ENCODE measurements at regions not wholly inside any gene's neighbourhood (a gene's known extent, or its start where the extent isn't known, plus 50 kb on each side); places are given as distances from the start of the nearest gene placed in this dataset.
"Not testable (repeated sequence)": the region's sequence is repeated elsewhere in the genome, so short reads cannot be mapped to it uniquely, and the experiment has no call there.

GRCh38 chr5:28648108-28648507, 1609.7 kb upstream of the CDH9 start:
- no peak overlapping the region for H3K4me3 ChIP-seq (IDR thresholded peaks at IDR 0.05; ENCODE audit: insufficient read depth, low read depth, low read length)
- H3K4me1 ChIP-seq (ENCODE audit: low read depth, poor library complexity, severe bottlenecking): no peaks in the 10 kb centered on the region
- no peaks in the 10 kb centered on the region for H3K79me2 ChIP-seq (ENCODE audit: insufficient read depth, low read depth)
- no peak overlapping the region for H3K9ac ChIP-seq
- H3K27ac ChIP-seq: no peak overlapping the region
- no peaks in the 10 kb centered on the region for H3K36me3 ChIP-seq (ENCODE audit: insufficient read depth)
- H3K27me3 ChIP-seq (ENCODE audit: insufficient read depth, low read depth): no peaks in the 10 kb centered on the region
- no peak overlapping the region for H2AFZ ChIP-seq (ENCODE audit: low read depth)
- no peaks in the 10 kb centered on the region for H4K20me1 ChIP-seq (ENCODE audit: insufficient read depth)
- TF ChIP-seq, protein P1, sequence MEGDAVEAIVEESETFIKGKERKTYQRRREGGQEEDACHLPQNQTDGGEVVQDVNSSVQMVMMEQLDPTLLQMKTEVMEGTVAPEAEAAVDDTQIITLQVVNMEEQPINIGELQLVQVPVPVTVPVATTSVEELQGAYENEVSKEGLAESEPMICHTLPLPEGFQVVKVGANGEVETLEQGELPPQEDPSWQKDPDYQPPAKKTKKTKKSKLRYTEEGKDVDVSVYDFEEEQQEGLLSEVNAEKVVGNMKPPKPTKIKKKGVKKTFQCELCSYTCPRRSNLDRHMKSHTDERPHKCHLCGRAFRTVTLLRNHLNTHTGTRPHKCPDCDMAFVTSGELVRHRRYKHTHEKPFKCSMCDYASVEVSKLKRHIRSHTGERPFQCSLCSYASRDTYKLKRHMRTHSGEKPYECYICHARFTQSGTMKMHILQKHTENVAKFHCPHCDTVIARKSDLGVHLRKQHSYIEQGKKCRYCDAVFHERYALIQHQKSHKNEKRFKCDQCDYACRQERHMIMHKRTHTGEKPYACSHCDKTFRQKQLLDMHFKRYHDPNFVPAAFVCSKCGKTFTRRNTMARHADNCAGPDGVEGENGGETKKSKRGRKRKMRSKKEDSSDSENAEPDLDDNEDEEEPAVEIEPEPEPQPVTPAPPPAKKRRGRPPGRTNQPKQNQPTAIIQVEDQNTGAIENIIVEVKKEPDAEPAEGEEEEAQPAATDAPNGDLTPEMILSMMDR (conservative IDR thresholded peaks at IDR 0.05; ENCODE audit: low read depth, low read length): no peak
- no peak overlapping the region for H3K4me2 ChIP-seq

DNA sequence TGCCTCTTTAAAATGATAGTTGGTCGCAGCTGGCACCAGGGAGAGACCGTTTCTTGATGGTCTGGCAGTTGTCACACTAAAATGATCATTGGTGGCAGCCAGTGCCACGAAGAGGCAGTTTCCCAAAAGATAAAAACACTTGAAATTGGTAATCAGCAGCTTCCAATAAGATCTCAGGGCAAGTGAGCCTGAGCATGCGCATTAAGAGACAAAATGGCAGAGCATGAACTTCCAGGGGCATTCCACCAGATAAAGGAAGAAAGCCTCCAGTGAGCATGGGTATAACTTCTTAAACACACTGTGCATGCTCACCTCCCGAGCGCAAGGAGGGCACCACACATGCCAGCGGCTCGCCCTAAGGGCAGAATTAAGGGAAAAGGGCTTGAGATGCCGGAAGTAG, 1594.2 kb upstream of the CDH9 start:
- no peaks in the 10 kb centered on the region for H3K36me3 ChIP-seq (ENCODE audit: insufficient read depth)
- H3K27me3 ChIP-seq (ENCODE audit: insufficient read depth, low read depth): no peaks in the 10 kb centered on the region
- H3K4me3 ChIP-seq (IDR thresholded peaks at IDR 0.05; ENCODE audit: insufficient read depth, low read depth, low read length): no peak overlapping the region
- H4K20me1 ChIP-seq (ENCODE audit: insufficient read depth): no peaks in the 10 kb centered on the region
- no peak overlapping the region for H3K9ac ChIP-seq
- H3K4me1 ChIP-seq (ENCODE audit: low read depth, poor library complexity, severe bottlenecking): no peaks in the 10 kb centered on the region
- TF ChIP-seq, protein P1 (conservative IDR thresholded peaks at IDR 0.05; ENCODE audit: low read depth, low read length): no peak
- H3K79me2 ChIP-seq (ENCODE audit: insufficient read depth, low read depth): no peaks in the 10 kb centered on the region
- H3K4me2 ChIP-seq: no peak overlapping the region
- no peak overlapping the region for H2AFZ ChIP-seq (ENCODE audit: low read depth)
- H3K27ac ChIP-seq: no peak overlapping the region

DNA sequence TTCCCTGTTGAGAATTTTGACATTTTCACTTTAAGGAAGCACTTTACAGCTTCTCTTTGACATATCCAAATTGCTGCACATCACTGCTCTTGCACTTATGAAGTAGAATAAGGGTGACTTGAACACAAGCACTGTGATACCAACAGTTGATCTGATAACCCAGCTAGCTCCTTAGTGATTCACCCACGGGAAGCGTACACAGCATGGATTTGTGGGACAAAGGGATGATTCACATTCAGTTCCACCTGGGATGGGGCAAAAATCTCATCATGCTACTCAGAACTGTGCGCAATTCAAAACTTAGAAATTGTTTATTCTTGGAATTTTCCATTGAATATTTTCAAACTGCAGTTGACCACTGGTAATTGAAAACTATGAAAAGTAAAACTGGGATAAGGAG, 1565.5 kb upstream of the CDH9 start:
- no peaks in the 10 kb centered on the region for H3K27me3 ChIP-seq (ENCODE audit: insufficient read depth, low read depth)
- H3K4me3 ChIP-seq (IDR thresholded peaks at IDR 0.05; ENCODE audit: insufficient read depth, low read depth, low read length): no peak overlapping the region
- TF ChIP-seq, protein P1 (conservative IDR thresholded peaks at IDR 0.05; ENCODE audit: low read depth, low read length): no peak
- H3K9ac ChIP-seq: no peak overlapping the region
- H4K20me1 ChIP-seq (ENCODE audit: insufficient read depth): no peaks in the 10 kb centered on the region
- no peaks in the 10 kb centered on the region for H3K4me1 ChIP-seq (ENCODE audit: low read depth, poor library complexity, severe bottlenecking)
- H3K4me2 ChIP-seq: no peak overlapping the region
- no peaks in the 10 kb centered on the region for H3K36me3 ChIP-seq (ENCODE audit: insufficient read depth)
- no peak overlapping the region for H2AFZ ChIP-seq (ENCODE audit: low read depth)
- H3K79me2 ChIP-seq (ENCODE audit: insufficient read depth, low read depth): no peaks in the 10 kb centered on the region
- H3K27ac ChIP-seq: no peak overlapping the region

DNA sequence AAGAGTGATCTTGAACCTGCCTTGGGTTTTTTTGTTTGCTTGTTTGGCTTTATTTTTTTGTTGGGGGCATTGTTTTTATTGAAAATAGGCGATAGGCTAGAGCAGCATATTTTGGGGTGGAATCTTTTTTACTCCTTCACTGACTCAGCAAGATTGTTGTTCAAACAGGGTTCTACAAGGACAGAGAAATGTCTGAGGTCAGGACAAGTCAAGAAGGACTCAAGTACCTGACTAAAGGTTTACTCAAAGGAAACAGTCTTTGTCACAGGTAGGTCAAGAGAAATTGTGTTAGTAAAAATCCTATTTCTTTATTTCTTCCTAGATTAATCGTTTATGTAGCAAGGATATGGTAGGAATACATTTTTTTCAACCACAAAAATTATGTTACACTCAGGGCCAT, 1564.0 kb upstream of the CDH9 start:
- H4K20me1 ChIP-seq (ENCODE audit: insufficient read depth): no peaks in the 10 kb centered on the region
- no peak overlapping the region for H2AFZ ChIP-seq (ENCODE audit: low read depth)
- no peaks in the 10 kb centered on the region for H3K36me3 ChIP-seq (ENCODE audit: insufficient read depth)
- TF ChIP-seq, protein P1 (conservative IDR thresholded peaks at IDR 0.05; ENCODE audit: low read depth, low read length): no peak
- H3K9ac ChIP-seq: no peak overlapping the region
- H3K27ac ChIP-seq: no peak overlapping the region
- H3K4me3 ChIP-seq (IDR thresholded peaks at IDR 0.05; ENCODE audit: insufficient read depth, low read depth, low read length): no peak overlapping the region
- H3K27me3 ChIP-seq (ENCODE audit: insufficient read depth, low read depth): no peaks in the 10 kb centered on the region
- H3K4me2 ChIP-seq: no peak overlapping the region
- no peaks in the 10 kb centered on the region for H3K79me2 ChIP-seq (ENCODE audit: insufficient read depth, low read depth)
- H3K4me1 ChIP-seq (ENCODE audit: low read depth, poor library complexity, severe bottlenecking): no peaks in the 10 kb centered on the region

DNA sequence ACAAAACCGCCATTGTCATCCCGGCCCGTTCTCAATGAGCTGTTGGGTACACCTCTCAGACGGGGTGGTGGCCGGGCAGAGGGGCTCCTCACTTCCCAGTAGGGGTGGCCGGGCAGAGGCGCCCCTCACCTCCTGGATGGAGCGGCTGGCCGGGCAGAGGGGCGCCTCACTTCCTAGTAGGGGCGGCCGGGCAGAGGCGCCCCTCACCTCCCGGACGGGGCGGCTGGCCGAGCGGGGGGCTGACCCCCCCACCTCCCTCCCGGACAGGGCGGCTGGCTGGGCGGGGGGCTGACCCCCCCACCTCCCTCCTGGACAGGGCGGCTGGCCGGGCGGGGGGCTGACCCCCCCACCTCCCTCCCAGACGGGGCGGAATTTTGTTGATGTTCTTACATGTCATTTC, 1558.3 kb upstream of the CDH9 start:
- not testable (repeated sequence) for H3K27ac ChIP-seq; H3K4me3 ChIP-seq (IDR thresholded peaks at IDR 0.05; ENCODE audit: insufficient read depth, low read depth, low read length); H3K36me3 ChIP-seq (ENCODE audit: insufficient read depth); H3K4me2 ChIP-seq; H3K9ac ChIP-seq; H3K27me3 ChIP-seq (ENCODE audit: insufficient read depth, low read depth); H3K79me2 ChIP-seq (ENCODE audit: insufficient read depth, low read depth); H4K20me1 ChIP-seq (ENCODE audit: insufficient read depth); H2AFZ ChIP-seq (ENCODE audit: low read depth); H3K4me1 ChIP-seq (ENCODE audit: low read depth, poor library complexity, severe bottlenecking)
